Natural killer cell (primary cell): ENCODE measurements at regions not wholly inside any gene's neighbourhood (a gene's known extent, or its start where the extent isn't known, plus 50 kb on each side); places are given as distances from the start of the nearest gene placed in this dataset.

Experiments used
- ATAC-seq, 3 donors: fragments of 150-1000 bp in 2 of 3; fragments of 200-7000 bp in 1 of 3; cut with Tn5 transposase; 1 replicate in 1 of 3; 2 replicates in 2 of 3; pipeline ENCODE4 v1.10.0; 2021; ENCODE audit warnings: mild to moderate bottlenecking in 2 of 3, moderate library complexity in 2 of 3
- DNase-seq, 2 donors: peaks; one replicate each; pipeline versions ENCODE4 v3.0.0 to v3.0.0-alpha.2; 2013 to 2021; ENCODE audit warnings: mixed read lengths in 1 of 2
- H3K27ac ChIP-seq: one replicate; pipeline ENCODE4 v1.5.1; 2013; ENCODE audit warnings: mild to moderate bottlenecking, low read length
- H3K27me3 ChIP-seq: one replicate; pipeline ENCODE4 v1.6.1; 2013; ENCODE audit warnings: low read length; ENCODE audit not compliant: control insufficient read depth, insufficient read depth
- H3K36me3 ChIP-seq: one replicate; pipeline ENCODE4 v1.6.1; 2013; ENCODE audit warnings: low read length; ENCODE audit not compliant: control insufficient read depth, insufficient read depth
- H3K4me1 ChIP-seq: one replicate; pipeline ENCODE4 v1.6.1; 2013; ENCODE audit warnings: low read length; ENCODE audit not compliant: control insufficient read depth, insufficient read depth
- H3K4me3 ChIP-seq: one replicate; pipeline ENCODE4 v1.5.1; 2013; ENCODE audit warnings: low read length
- H3K9me3 ChIP-seq: one replicate; pipeline ENCODE4 v1.6.1; 2013; ENCODE audit warnings: low read length; ENCODE audit not compliant: control insufficient read depth, insufficient read depth
- H3K27ac Mint-ChIP-seq, 2 donors: one replicate each; pipeline ENCODE4 v1.8.0; 2022; ENCODE audit warnings: mild to moderate bottlenecking in 2 of 2, mixed read lengths in 2 of 2, moderate library complexity in 1 of 2
- H3K27me3 Mint-ChIP-seq, 2 donors: one replicate each; pipeline ENCODE4 v1.8.0; 2022; ENCODE audit warnings: low read depth in 2 of 2, mixed read lengths in 2 of 2
- H3K36me3 Mint-ChIP-seq: one replicate; pipeline ENCODE4 v1.8.0; 2022; ENCODE audit warnings: mixed read lengths
- H3K4me1 Mint-ChIP-seq, 2 donors: one replicate each; pipeline ENCODE4 v1.8.0; 2022; ENCODE audit warnings: mixed read lengths in 2 of 2
- H3K4me3 Mint-ChIP-seq: one replicate; pipeline ENCODE4 v1.8.0; 2022; ENCODE audit warnings: mild to moderate bottlenecking, moderate library complexity, mixed read lengths
- H3K9me3 Mint-ChIP-seq, 2 donors: one replicate each; pipeline ENCODE4 v1.8.0; 2022; ENCODE audit warnings: mixed read lengths in 2 of 2
- WGBS: methylation state at CpG from one replicate; pipeline ENCODE4 v1.1.7; 2013; ENCODE audit warnings: missing lambda C conversion rate; ENCODE audit not compliant: insufficient coverage; 5-methylcytosine and 5-hydroxymethylcytosine counted together
- intact Hi-C: fragments of 100-400 bp; cut with micrococcal nuclease; formaldehyde crosslinking; loops from one replicate; pipeline ENCODE4 v1.14.2; 2022
- TF ChIP-seq, protein P1 (sequence below): fragments of 200-600 bp; IDR thresholded peaks from one replicate; pipeline ENCODE4 v1.8.0; 2022; ENCODE audit warnings: antibody characterized with exemption

DNA sequence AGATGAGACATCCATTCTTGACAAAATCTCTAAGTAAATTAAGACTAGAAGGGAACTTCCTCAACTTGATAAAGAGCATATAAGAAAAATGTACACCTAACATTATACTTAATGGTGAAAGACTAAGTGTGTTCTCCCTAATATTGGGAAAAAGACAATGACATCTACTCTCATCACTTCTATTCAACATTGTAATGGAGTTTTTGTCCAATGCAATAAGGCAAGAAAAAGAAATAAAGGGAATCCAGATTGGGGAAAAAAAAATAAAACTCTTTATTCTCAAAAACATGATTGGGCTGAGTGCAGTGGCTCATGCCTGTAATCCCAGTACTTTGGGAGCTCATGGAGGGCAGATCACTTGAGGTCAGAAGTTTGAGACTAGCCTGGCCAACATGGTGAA is 131.1 kb upstream of the JUN start:
- TF ChIP-seq, protein P1, sequence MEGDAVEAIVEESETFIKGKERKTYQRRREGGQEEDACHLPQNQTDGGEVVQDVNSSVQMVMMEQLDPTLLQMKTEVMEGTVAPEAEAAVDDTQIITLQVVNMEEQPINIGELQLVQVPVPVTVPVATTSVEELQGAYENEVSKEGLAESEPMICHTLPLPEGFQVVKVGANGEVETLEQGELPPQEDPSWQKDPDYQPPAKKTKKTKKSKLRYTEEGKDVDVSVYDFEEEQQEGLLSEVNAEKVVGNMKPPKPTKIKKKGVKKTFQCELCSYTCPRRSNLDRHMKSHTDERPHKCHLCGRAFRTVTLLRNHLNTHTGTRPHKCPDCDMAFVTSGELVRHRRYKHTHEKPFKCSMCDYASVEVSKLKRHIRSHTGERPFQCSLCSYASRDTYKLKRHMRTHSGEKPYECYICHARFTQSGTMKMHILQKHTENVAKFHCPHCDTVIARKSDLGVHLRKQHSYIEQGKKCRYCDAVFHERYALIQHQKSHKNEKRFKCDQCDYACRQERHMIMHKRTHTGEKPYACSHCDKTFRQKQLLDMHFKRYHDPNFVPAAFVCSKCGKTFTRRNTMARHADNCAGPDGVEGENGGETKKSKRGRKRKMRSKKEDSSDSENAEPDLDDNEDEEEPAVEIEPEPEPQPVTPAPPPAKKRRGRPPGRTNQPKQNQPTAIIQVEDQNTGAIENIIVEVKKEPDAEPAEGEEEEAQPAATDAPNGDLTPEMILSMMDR = no peak
- Mint-ChIP-seq H3K27ac (no peak overlapping the region), H3K27me3 (peaks cover 10 to 16% of the 10 kb centered on the region in 2 donors), H3K4me3 (no peak overlapping the region), H3K4me1 (peaks cover 0 to 5% of the 10 kb centered on the region in 2 donors), H3K9me3 (peaks cover 0 to 2% of the 10 kb centered on the region in 2 donors), H3K36me3 (peaks cover 31% of the 10 kb centered on the region)
- DNase-seq (no peak), ATAC-seq (no peak)
- Histone ChIP-seq H3K4me1 (no peaks in the 10 kb centered on the region), H3K4me3 (no peak overlapping the region), H3K36me3 (no peaks in the 10 kb centered on the region), H3K27me3 (peaks cover 6% of the 10 kb centered on the region), H3K27ac (no peak overlapping the region), H3K9me3 (peaks cover 4% of the 10 kb centered on the region)
- intact Hi-C loops = no loop called here

DNA sequence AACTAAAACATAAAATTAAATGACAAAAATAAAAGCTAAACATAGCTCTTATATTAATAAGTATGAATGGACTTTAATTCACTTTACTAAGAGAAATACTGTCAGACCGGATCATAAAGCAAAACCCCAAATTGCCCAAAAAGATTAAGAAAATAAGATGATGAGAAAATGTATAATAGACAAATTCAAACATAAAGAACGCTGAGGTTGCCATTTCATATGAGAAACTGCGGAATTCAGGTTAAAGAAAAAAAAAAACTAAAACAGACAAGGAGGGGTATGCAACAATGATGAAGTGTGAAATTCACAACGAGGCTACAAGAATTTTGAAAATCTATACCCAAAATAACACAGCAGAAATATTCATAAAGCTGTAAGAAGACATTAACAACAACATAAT is 133.6 kb upstream of the JUN start:
- WGBS = 100% methylated on average over 2 of the region's 4 CpGs
- H3K27me3 ChIP-seq = peaks cover 6% of the 10 kb centered on the region
- H3K4me1 Mint-ChIP-seq = peaks cover 3 to 4% of the 10 kb centered on the region in 2 donors
- no peak overlapping the region for H3K4me3 Mint-ChIP-seq
- no peak overlapping the region for H3K27ac ChIP-seq
- TF ChIP-seq, protein P1 = no peak
- ATAC-seq (no peak), DNase-seq (no peak)
- H3K4me1 ChIP-seq = peaks cover 6% of the 10 kb centered on the region
- H3K27me3 Mint-ChIP-seq = peaks cover 10 to 16% of the 10 kb centered on the region in 2 donors
- no peak overlapping the region for H3K4me3 ChIP-seq
- H3K9me3 Mint-ChIP-seq = peaks cover 0 to 2% of the 10 kb centered on the region in 2 donors
- intact Hi-C loops = no loop called here
- no peaks in the 10 kb centered on the region for H3K36me3 ChIP-seq
- H3K36me3 Mint-ChIP-seq = peaks cover 31% of the 10 kb centered on the region
- no peak overlapping the region for H3K27ac Mint-ChIP-seq
- peaks cover 4% of the 10 kb centered on the region for H3K9me3 ChIP-seq

DNA sequence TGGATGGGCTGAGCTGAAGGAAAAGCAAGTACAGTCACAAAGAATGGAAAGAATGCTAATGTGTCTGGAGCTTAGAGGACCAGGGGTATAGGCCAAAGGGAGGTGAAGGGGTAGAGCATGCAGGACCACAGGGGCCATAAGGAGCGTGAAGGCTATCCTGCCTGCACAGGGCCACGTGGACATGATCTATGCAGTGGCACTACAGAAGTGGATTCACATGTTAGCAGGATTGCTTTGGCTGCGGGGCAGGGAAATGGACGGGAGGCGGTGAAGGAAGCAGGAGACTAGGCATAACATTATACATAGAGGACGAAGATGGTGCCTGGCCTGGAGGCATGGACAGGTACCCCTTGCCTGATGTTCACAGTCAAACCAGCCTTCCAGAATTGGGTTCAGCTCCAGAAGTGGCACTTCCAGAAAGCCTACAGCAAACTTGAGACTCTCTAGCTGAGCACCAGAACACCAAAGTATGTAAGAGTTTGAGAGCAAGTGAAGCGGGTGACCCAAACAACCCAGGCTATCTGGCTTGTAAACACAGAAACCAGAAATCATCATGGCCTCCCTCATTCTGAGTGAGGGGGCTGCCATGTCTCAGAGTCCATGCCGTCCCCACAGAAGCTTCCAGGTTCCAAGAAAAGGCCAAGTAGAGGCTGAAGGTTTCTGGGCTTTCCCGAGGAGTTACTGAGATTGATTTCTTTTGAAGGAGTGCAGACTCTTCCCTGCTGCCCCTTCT is 135.5 kb upstream of the JUN start:
- no peak overlapping the region for H3K4me3 ChIP-seq
- ATAC-seq (no peak), DNase-seq (no peak)
- no peaks in the 10 kb centered on the region for H3K36me3 ChIP-seq
- Mint-ChIP-seq H3K4me3 (no peak overlapping the region), H3K4me1 (peaks cover 10 to 11% of the 10 kb centered on the region in 2 donors), H3K36me3 (peaks cover 15% of the 10 kb centered on the region), H3K27ac (no peak overlapping the region), H3K27me3 (peaks cover under 1 to 2% of the 10 kb centered on the region in 2 donors), H3K9me3 (no peaks in the 10 kb centered on the region)
- H3K9me3 ChIP-seq = peaks cover 4% of the 10 kb centered on the region
- H3K27me3 ChIP-seq = peaks cover 2% of the 10 kb centered on the region
- intact Hi-C loops = no loop called here
- no peak overlapping the region for H3K27ac ChIP-seq
- 96% methylated on average over 9 of the region's 9 CpGs for WGBS
- TF ChIP-seq, protein P1 = no peak
- H3K4me1 ChIP-seq = peaks cover 7% of the 10 kb centered on the region

- H3K27me3 Mint-ChIP-seq = peaks cover 0 to 2% of the 10 kb centered on the region in 2 donors
- no peak overlapping the region for H3K4me3 Mint-ChIP-seq
- ATAC-seq (no peak), DNase-seq (no peak)
- H3K36me3 Mint-ChIP-seq = peaks cover 9% of the 10 kb centered on the region
- H3K27me3 ChIP-seq = peaks cover 2% of the 10 kb centered on the region
- intact Hi-C loops = no loop called here
- H3K4me1 Mint-ChIP-seq = peaks cover 10 to 11% of the 10 kb centered on the region in 2 donors
- peaks cover 7% of the 10 kb centered on the region for H3K4me1 ChIP-seq
- no peak overlapping the region for H3K27ac ChIP-seq
- whole genome bisulfite sequencing = 83% methylated on average over 4 of the region's 4 CpGs
- TF ChIP-seq, protein P1 = no peak
- H3K36me3 ChIP-seq = no peaks in the 10 kb centered on the region
- peaks cover 4% of the 10 kb centered on the region for H3K9me3 ChIP-seq
- no peak overlapping the region for H3K27ac Mint-ChIP-seq
- H3K9me3 Mint-ChIP-seq = no peaks in the 10 kb centered on the region
- no peak overlapping the region for H3K4me3 ChIP-seq
Measured at GRCh38 chr1:58919959-58920321, 136.1 kb upstream of the JUN start.
